ENCODE measurements at regions not wholly inside any gene's neighbourhood (a gene's known extent, or its start where the extent isn't known, plus 50 kb on each side); places are given as distances from the start of the nearest gene placed in this dataset.

GRCh38 chr7:156438011-156438410 is 202.6 kb upstream of the RNF32 start:
- no peaks in the 10 kb centered on the region for H3K4me1 ChIP-seq (ENCODE audit: control insufficient read depth, extremely low read depth, insufficient read depth, low read length)
- H3K4me3 ChIP-seq (replicated peaks in 1 of 4; ENCODE audit: control extremely low read depth in 1 of 4, insufficient read depth in 1 of 4, low read depth in 3 of 4, low read length in 4 of 4): no peak overlapping the region
- H3K9ac ChIP-seq (ENCODE audit: insufficient read depth, low read length): no peak overlapping the region
- no peak for DNase-seq (ENCODE audit: low read depth in 2 of 2)
- H4K20me1 ChIP-seq (ENCODE audit: control insufficient read depth, extremely low read depth, insufficient read depth, low read length): no peaks in the 10 kb centered on the region
- H2AFZ ChIP-seq (ENCODE audit: low read length): no peak overlapping the region
- H3K36me3 ChIP-seq (ENCODE audit: control insufficient read depth, insufficient read depth, low read length): no peaks in the 10 kb centered on the region
- no peak overlapping the region for H3K4me2 ChIP-seq (ENCODE audit: extremely low read depth, insufficient read depth, low read length)
- H3K27me3 ChIP-seq (ENCODE audit: control insufficient read depth, insufficient read depth, low read length): no peaks in the 10 kb centered on the region
- no peaks in the 10 kb centered on the region for H3K79me2 ChIP-seq (ENCODE audit: control insufficient read depth, insufficient read depth, low read length)
- H3K9me3 ChIP-seq (ENCODE audit: control insufficient read depth, insufficient read depth, low read depth, low read length): no peaks in the 10 kb centered on the region
- no peak overlapping the region for H3K27ac ChIP-seq (ENCODE audit: insufficient read depth, low read length)
- TF ChIP-seq, protein P1, sequence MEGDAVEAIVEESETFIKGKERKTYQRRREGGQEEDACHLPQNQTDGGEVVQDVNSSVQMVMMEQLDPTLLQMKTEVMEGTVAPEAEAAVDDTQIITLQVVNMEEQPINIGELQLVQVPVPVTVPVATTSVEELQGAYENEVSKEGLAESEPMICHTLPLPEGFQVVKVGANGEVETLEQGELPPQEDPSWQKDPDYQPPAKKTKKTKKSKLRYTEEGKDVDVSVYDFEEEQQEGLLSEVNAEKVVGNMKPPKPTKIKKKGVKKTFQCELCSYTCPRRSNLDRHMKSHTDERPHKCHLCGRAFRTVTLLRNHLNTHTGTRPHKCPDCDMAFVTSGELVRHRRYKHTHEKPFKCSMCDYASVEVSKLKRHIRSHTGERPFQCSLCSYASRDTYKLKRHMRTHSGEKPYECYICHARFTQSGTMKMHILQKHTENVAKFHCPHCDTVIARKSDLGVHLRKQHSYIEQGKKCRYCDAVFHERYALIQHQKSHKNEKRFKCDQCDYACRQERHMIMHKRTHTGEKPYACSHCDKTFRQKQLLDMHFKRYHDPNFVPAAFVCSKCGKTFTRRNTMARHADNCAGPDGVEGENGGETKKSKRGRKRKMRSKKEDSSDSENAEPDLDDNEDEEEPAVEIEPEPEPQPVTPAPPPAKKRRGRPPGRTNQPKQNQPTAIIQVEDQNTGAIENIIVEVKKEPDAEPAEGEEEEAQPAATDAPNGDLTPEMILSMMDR (conservative IDR thresholded peaks at IDR 0.05 in 1 of 2, IDR thresholded peaks at IDR 0.05 in 1 of 2; ENCODE audit: low read depth in 1 of 2, low read length in 2 of 2): no peak
- no peak for TF ChIP-seq EZH2 (IDR thresholded peaks at IDR 0.05; ENCODE audit: low read length, missing control alignments)

DNA sequence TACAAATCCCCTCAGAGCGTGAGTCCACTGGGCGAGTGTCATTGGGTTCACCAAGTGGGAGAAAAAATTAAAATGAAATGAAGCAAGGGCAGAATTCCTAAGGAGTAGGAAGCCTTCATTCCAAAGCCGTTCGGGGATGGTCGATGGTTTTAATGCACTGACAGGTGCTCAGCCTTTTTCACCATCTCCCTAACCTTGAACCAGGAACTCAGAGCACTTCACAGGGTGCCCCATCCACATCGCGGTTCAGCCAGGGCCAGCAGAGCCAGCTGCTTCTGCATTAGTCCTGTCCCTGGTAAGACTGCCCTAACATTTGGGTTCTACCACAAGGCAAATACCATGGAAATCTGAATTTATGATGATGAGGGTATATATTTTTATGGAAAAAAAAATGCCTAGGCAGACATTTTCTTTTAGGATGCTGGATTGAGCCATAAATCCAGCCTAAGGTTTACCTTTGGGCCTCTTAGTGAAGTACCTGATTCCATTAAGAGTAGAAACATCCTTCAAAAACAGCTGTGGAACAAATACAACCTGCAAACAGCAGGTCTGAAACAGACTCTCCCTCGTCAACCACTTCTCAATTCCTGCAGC is 203.5 kb upstream of the RNF32 start:
- Histone ChIP-seq H3K4me3 (replicated peaks in 1 of 4; ENCODE audit: control extremely low read depth in 1 of 4, insufficient read depth in 1 of 4, low read depth in 3 of 4, low read length in 4 of 4) (no peak overlapping the region), H3K36me3 (ENCODE audit: control insufficient read depth, insufficient read depth, low read length) (no peaks in the 10 kb centered on the region), H3K27me3 (ENCODE audit: control insufficient read depth, insufficient read depth, low read length) (no peaks in the 10 kb centered on the region), H4K20me1 (ENCODE audit: control insufficient read depth, extremely low read depth, insufficient read depth, low read length) (no peaks in the 10 kb centered on the region), H3K9me3 (ENCODE audit: control insufficient read depth, insufficient read depth, low read depth, low read length) (no peaks in the 10 kb centered on the region), H3K4me1 (ENCODE audit: control insufficient read depth, extremely low read depth, insufficient read depth, low read length) (no peaks in the 10 kb centered on the region), H3K9ac (ENCODE audit: insufficient read depth, low read length) (no peak overlapping the region), H3K4me2 (ENCODE audit: extremely low read depth, insufficient read depth, low read length) (no peak overlapping the region), H3K27ac (ENCODE audit: insufficient read depth, low read length) (no peak overlapping the region), H2AFZ (ENCODE audit: low read length) (no peak overlapping the region), H3K79me2 (ENCODE audit: control insufficient read depth, insufficient read depth, low read length) (no peaks in the 10 kb centered on the region)
- TF ChIP-seq EZH2 (IDR thresholded peaks at IDR 0.05; ENCODE audit: low read length, missing control alignments): no peak
- TF ChIP-seq, protein P1 (conservative IDR thresholded peaks at IDR 0.05 in 1 of 2, IDR thresholded peaks at IDR 0.05 in 1 of 2; ENCODE audit: low read depth in 1 of 2, low read length in 2 of 2): no peak
- DNase-seq (ENCODE audit: low read depth in 2 of 2): no peak

- H3K9ac ChIP-seq (ENCODE audit: insufficient read depth, low read length): no peak overlapping the region
- H3K36me3 ChIP-seq (ENCODE audit: control insufficient read depth, insufficient read depth, low read length): no peaks in the 10 kb centered on the region
- H4K20me1 ChIP-seq (ENCODE audit: control insufficient read depth, extremely low read depth, insufficient read depth, low read length): no peaks in the 10 kb centered on the region
- H3K27ac ChIP-seq (ENCODE audit: insufficient read depth, low read length): no peak overlapping the region
- no peaks in the 10 kb centered on the region for H3K9me3 ChIP-seq (ENCODE audit: control insufficient read depth, insufficient read depth, low read depth, low read length)
- no peaks in the 10 kb centered on the region for H3K79me2 ChIP-seq (ENCODE audit: control insufficient read depth, insufficient read depth, low read length)
- DNase-seq (ENCODE audit: low read depth in 2 of 2): no peak
- H3K4me1 ChIP-seq (ENCODE audit: control insufficient read depth, extremely low read depth, insufficient read depth, low read length): no peaks in the 10 kb centered on the region
- H3K27me3 ChIP-seq (ENCODE audit: control insufficient read depth, insufficient read depth, low read length): no peaks in the 10 kb centered on the region
- H3K4me2 ChIP-seq (ENCODE audit: extremely low read depth, insufficient read depth, low read length): no peak overlapping the region
- no peak overlapping the region for H2AFZ ChIP-seq (ENCODE audit: low read length)
- H3K4me3 ChIP-seq (replicated peaks in 1 of 4; ENCODE audit: control extremely low read depth in 1 of 4, insufficient read depth in 1 of 4, low read depth in 3 of 4, low read length in 4 of 4): no peak overlapping the region
- no peak for TF ChIP-seq EZH2 (IDR thresholded peaks at IDR 0.05; ENCODE audit: low read length, missing control alignments)
- TF ChIP-seq, protein P1 (conservative IDR thresholded peaks at IDR 0.05 in 1 of 2, IDR thresholded peaks at IDR 0.05 in 1 of 2; ENCODE audit: low read depth in 1 of 2, low read length in 2 of 2): no peak
Measured at GRCh38 chr7:156435486-156436231, 204.9 kb upstream of the RNF32 start.
